ENCODE measurements at regions not wholly inside any gene's neighbourhood (a gene's known extent, or its start where the extent isn't known, plus 50 kb on each side); places are given as distances from the start of the nearest gene placed in this dataset.
"Not testable (repeated sequence)": the region's sequence is repeated elsewhere in the genome, so short reads cannot be mapped to it uniquely, and the experiment has no call there.

DNA sequence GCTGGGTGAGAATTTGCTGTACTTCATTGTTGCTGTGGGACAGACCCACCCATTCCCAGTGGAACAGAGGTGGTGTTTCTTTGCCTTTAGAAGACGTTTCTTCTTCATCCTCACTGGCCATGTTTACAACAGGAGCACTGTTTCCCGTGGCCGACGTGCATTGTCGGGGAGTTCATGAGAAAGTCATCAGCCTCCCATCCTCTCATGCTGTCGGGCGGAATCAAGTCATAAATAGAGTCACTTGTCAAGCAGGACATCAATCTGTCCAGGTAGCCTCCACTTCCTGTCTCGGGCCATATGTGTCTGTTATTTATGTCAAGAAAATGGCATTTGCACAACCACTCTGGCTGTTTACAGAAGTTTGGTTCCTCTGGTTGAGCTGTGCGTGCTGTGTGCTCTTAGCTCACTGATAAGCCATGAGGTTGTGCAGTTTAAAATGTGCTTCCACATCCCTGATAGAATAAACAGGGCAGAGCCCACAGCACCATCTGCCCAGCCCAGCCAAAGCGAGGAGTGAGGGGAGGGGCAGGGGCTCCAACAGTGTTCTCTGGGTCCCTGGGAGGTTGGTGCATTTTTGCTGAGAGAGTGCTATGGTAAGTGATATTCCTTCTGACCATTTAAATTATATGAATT is 401.9 kb upstream of the IRX2 start (continued):
- TF ChIP-seq, protein P1, sequence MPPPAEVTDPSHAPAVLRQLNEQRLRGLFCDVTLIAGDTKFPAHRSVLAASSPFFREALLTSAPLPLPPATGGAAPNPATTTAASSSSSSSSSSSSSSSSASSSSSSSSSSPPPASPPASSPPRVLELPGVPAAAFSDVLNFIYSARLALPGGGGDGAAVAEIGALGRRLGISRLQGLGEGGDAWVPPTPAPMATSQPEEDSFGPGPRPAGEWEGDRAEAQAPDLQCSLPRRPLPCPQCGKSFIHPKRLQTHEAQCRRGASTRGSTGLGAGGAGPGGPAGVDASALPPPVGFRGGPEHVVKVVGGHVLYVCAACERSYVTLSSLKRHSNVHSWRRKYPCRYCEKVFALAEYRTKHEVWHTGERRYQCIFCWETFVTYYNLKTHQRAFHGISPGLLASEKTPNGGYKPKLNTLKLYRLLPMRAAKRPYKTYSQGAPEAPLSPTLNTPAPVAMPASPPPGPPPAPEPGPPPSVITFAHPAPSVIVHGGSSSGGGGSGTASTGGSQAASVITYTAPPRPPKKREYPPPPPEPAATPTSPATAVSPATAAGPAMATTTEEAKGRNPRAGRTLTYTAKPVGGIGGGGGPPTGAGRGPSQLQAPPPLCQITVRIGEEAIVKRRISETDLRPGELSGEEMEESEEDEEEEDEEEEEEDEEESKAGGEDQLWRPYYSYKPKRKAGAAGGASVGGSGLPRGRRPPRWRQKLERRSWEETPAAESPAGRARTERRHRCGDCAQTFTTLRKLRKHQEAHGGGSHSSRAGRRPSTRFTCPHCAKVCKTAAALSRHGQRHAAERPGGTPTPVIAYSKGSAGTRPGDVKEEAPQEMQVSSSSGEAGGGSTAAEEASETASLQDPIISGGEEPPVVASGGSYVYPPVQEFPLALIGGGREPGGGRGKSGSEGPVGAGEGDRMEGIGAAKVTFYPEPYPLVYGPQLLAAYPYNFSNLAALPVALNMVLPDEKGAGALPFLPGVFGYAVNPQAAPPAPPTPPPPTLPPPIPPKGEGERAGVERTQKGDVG (CRISPR knock-in tag; IDR thresholded peaks at IDR 0.05), result no peak
- TF ChIP-seq SUZ12 (IDR thresholded peaks at IDR 0.05; ENCODE audit: unreplicated experiment) (no peak), EZH2 (IDR thresholded peaks at IDR 0.05; ENCODE audit: borderline replicate concordance, control insufficient read depth, low read depth, low read length) (no peak)

DNA sequence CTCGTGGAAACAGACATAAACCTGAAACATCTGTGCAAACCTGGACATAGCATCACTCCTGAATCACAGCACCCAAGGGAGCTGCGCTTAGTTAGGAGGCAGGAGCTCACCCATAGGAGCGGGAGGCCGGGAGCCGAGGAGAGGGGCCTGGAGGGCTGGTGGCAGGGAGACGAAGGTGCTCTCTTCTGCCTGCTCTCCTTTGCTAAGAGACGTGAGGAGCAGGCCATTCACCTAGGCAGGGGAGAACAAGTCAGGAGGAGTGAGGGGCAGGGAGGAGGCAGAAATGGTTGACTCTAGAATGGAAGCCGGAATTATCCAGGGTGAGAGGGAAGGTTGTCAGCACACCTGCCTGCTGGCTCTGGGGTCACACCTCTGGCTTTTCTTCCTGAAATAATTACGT is 398.4 kb upstream of the IRX2 start:
- no peak for DNase-seq (ENCODE audit: low read depth, low spot score)
- no TSS peak for BruUV-seq (replicated peaks)
- no peak overlapping the region for H2AFZ ChIP-seq (ENCODE audit: control insufficient read depth, low read depth, low read length)
- no peak overlapping the region for H3K4me3 ChIP-seq
- POLR2A ChIA-PET, result no interaction called here
- H4K20me1 ChIP-seq (ENCODE audit: control insufficient read depth, insufficient read depth), result no peaks in the 10 kb centered on the region
- H3K9me3 ChIP-seq (replicated peaks; ENCODE audit: control insufficient read depth, insufficient read depth, low read length), result no peaks in the 10 kb centered on the region; the same call in 2 of the 3 replicates
- no peak overlapping the region for H3K9ac ChIP-seq (ENCODE audit: control insufficient read depth, insufficient read depth, low read length)
- no peak overlapping the region for H3K4me2 ChIP-seq (ENCODE audit: control insufficient read depth, insufficient read depth)
- H3K27ac ChIP-seq (ENCODE audit: control insufficient read depth, insufficient read depth), result no peak overlapping the region
- no peak for FAIRE-seq
- ATAC-seq, result no peak
- CTCF ChIA-PET, result no interaction called here
- in situ Hi-C loops (cut with MboI), result no loop called here
- RAD21 ChIA-PET (ENCODE audit: unreplicated experiment), result no interaction called here
- TF ChIP-seq MYB (IDR thresholded peaks at IDR 0.05; ENCODE audit: borderline replicate concordance, low read depth, low read length) (no peak), FOXM1 (IDR thresholded peaks at IDR 0.05; ENCODE audit: low read depth, low read length) (no peak)
- H3K4me1 ChIP-seq (ENCODE audit: control insufficient read depth, insufficient read depth, low read length), result no peaks in the 10 kb centered on the region
- SMC1A ChIA-PET (ENCODE audit: uncharacterized antibody, unreplicated experiment), result no interaction called here
- no peaks in the 10 kb centered on the region for H3K36me3 ChIP-seq (ENCODE audit: control insufficient read depth in 2 of 2, insufficient read depth in 2 of 2, low read length in 1 of 2)
- 36% methylated on average over 9 of the region's 9 CpGs for WGBS (ENCODE audit: insufficient coverage, insufficient replicate concordance, low lambda C conversion rate, missing lambda C conversion rate)
- intact Hi-C loops (cut with micrococcal nuclease; ENCODE audit: unreplicated experiment), result no loop called here
- no peaks in the 10 kb centered on the region for H3K27me3 ChIP-seq (replicated peaks in 1 of 2; ENCODE audit: control insufficient read depth in 2 of 2, insufficient read depth in 2 of 2, low read length in 1 of 2)
- H3K79me2 ChIP-seq (ENCODE audit: control insufficient read depth, insufficient read depth, low read length), result no peaks in the 10 kb centered on the region

DNA sequence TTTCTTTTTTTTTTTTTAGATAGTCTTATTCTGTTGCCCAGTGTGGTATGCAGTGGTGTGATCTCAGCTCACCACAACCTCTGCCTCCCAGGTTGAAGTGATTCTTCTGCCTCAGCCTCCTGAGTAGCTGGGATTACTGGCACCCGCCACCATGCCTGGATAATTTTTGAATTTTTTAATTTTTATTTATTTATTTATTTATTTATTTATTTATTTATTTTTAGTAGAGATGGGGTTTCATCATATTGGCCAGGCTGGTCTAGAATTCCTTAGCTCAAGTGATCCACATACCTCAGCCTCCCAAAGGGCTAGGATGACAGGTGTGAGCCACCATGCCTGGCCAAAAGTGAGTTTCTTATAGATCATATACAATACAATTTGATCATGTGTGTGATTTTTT is 395.9 kb upstream of the IRX2 start:
- H3K27ac ChIP-seq (ENCODE audit: control insufficient read depth, insufficient read depth); H3K4me3 ChIP-seq; H3K9me3 ChIP-seq (replicated peaks; ENCODE audit: control insufficient read depth, insufficient read depth, low read length); SMC1A ChIA-PET (ENCODE audit: uncharacterized antibody, unreplicated experiment); H3K27me3 ChIP-seq (replicated peaks in 1 of 2; ENCODE audit: control insufficient read depth in 2 of 2, insufficient read depth in 2 of 2, low read length in 1 of 2); H3K79me2 ChIP-seq (ENCODE audit: control insufficient read depth, insufficient read depth, low read length); CTCF ChIA-PET; H3K4me1 ChIP-seq (ENCODE audit: control insufficient read depth, insufficient read depth, low read length); FAIRE-seq; BruUV-seq (replicated peaks); POLR2A ChIA-PET; RAD21 ChIA-PET (ENCODE audit: unreplicated experiment); ATAC-seq; H3K9ac ChIP-seq (ENCODE audit: control insufficient read depth, insufficient read depth, low read length); H4K20me1 ChIP-seq (ENCODE audit: control insufficient read depth, insufficient read depth); in situ Hi-C loops (cut with MboI); H2AFZ ChIP-seq (ENCODE audit: control insufficient read depth, low read depth, low read length); intact Hi-C loops (cut with micrococcal nuclease; ENCODE audit: unreplicated experiment); DNase-seq (ENCODE audit: low read depth, low spot score); H3K4me2 ChIP-seq (ENCODE audit: control insufficient read depth, insufficient read depth); H3K36me3 ChIP-seq (ENCODE audit: control insufficient read depth in 2 of 2, insufficient read depth in 2 of 2, low read length in 1 of 2): not testable (repeated sequence)
- 9% methylated on average over 1 of the region's 1 CpG for WGBS (ENCODE audit: insufficient coverage, insufficient replicate concordance, low lambda C conversion rate, missing lambda C conversion rate)
